Endothelial cell of umbilical vein (primary cell): ENCODE measurements at regions not wholly inside any gene's neighbourhood (a gene's known extent, or its start where the extent isn't known, plus 50 kb on each side); places are given as distances from the start of the nearest gene placed in this dataset.

Experiments used
- BruUV-seq: library from RNA; stranded (reverse); fragments of 400-500 nt; replicated peaks from 2 replicates; lab custom pipeline; 2021; lab: Mats Ljungman, UMichigan
- CTCF ChIA-PET: fragments of 300-600, 350-600 bp; sonication (Branson Sonifier 250); formaldehyde crosslinking; loops from one replicate; lab custom pipeline; 2021; ENCODE audit warnings: antibody characterized with exemption, inconsistent platforms; lab: Charles Lee
- POLR2A ChIA-PET: fragments of 300-600, 350-600 bp; sonication (Branson Sonifier 250); formaldehyde crosslinking; loops from one replicate; lab custom pipeline; 2021; ENCODE audit warnings: antibody characterized with exemption, inconsistent platforms; lab: Charles Lee
- DNase-seq: peaks from one replicate; pipeline ENCODE4 v3.0.0-alpha.2; 2011; ENCODE audit warnings: low read depth, low spot score
- FAIRE-seq: peaks from 2 replicates; lab custom pipeline; 2011; peaks lifted over from hg19 to GRCh38; lab: Jason Lieb, UNC
- H2AFZ ChIP-seq: 2 replicates; pipeline ENCODE4 v1.6.0; 2012; ENCODE audit warnings: low read depth, low read length, control low read depth, inconsistent platforms
- H3K27ac ChIP-seq: 2 replicates; pipeline ENCODE4 v1.5.1; 2011; ENCODE audit warnings: low read depth, mild to moderate bottlenecking, control low read depth, low read length, moderate library complexity; ENCODE audit not compliant: insufficient read depth
- H3K27me3 ChIP-seq, 2 experiments: 2 replicates each; pipeline versions ENCODE4 v1.6.0 to v1.6.1; 2011; ENCODE audit warnings: low read length in 2 of 2, mixed read lengths in 1 of 2; ENCODE audit not compliant: control insufficient read depth in 2 of 2, insufficient read depth in 2 of 2
- H3K36me3 ChIP-seq, 2 experiments: 2 replicates in 1 of 2; 3 replicates in 1 of 2; pipeline ENCODE4 v1.5.1; 2011; ENCODE audit warnings: low read length in 2 of 2, mild to moderate bottlenecking in 1 of 2, moderate library complexity in 1 of 2; ENCODE audit not compliant: control insufficient read depth in 2 of 2, insufficient read depth in 2 of 2; ENCODE audit errors: extremely low read depth in 1 of 2
- H3K4me1 ChIP-seq: 3 replicates; pipeline ENCODE4 v1.5.1; 2011; ENCODE audit warnings: mild to moderate bottlenecking, low read length; ENCODE audit not compliant: control insufficient read depth, insufficient read depth; ENCODE audit errors: extremely low read depth
- H3K4me2 ChIP-seq: 2 replicates; pipeline ENCODE4 v1.6.1; 2011; ENCODE audit warnings: low read length, control low read depth, mixed read lengths; ENCODE audit not compliant: insufficient read depth
- H3K4me3 ChIP-seq, 3 experiments: fragments of 200-600 bp in 1 of 3; sonication (generic), shearing (Covaris generic) in 1 of 3; replicated peaks in 1 of 3; 2 replicates each; pipeline ENCODE4 v1.5.1; 2011 to 2016; ENCODE audit warnings: control low read depth in 3 of 3, low read length in 3 of 3, mild to moderate bottlenecking in 2 of 3, inconsistent platforms in 1 of 3, low read depth in 1 of 3, moderate library complexity in 1 of 3; ENCODE audit not compliant: insufficient read depth in 1 of 3
- H3K79me2 ChIP-seq: 2 replicates; pipeline ENCODE4 v1.6.0; 2012; ENCODE audit warnings: low read length, inconsistent platforms; ENCODE audit not compliant: control insufficient read depth, insufficient read depth
- H3K9ac ChIP-seq: replicated peaks from 2 replicates; pipeline ENCODE3; 2011; ENCODE audit warnings: low read length, control low read depth; ENCODE audit not compliant: insufficient read depth; ENCODE audit errors: extremely low read depth
- H3K9me1 ChIP-seq: replicated peaks from 3 replicates; pipeline ENCODE4 v1.6.0; 2011; ENCODE audit warnings: mild to moderate bottlenecking, low read length; ENCODE audit not compliant: control insufficient read depth, insufficient read depth; ENCODE audit errors: extremely low read depth
- H3K9me3 ChIP-seq: replicated peaks from 2 replicates; pipeline ENCODE4 v1.5.1; 2012; ENCODE audit warnings: low read length, inconsistent platforms; ENCODE audit not compliant: control insufficient read depth, insufficient read depth
- H4K20me1 ChIP-seq: replicated peaks from 2 replicates; pipeline ENCODE3; 2011; ENCODE audit warnings: mild to moderate bottlenecking, low read length; ENCODE audit not compliant: control insufficient read depth, insufficient read depth; ENCODE audit errors: extremely low read depth
- CTCF ChIP-seq, 2 donors: IDR thresholded peaks; 1 replicate in 1 of 2; 2 replicates in 1 of 2; pipeline ENCODE4 v1.5.1; 2011; ENCODE audit warnings: low read length in 2 of 2, mild to moderate bottlenecking in 2 of 2, moderate library complexity in 2 of 2, control low read depth in 1 of 2, inconsistent platforms in 1 of 2, low read depth in 1 of 2; ENCODE audit not compliant: insufficient read depth in 1 of 2; ENCODE audit errors: extremely low read depth in 1 of 2
- EZH2 ChIP-seq: IDR thresholded peaks from 2 replicates; pipeline ENCODE4 v1.6.1; 2012; ENCODE audit warnings: borderline replicate concordance, low read depth, mild to moderate bottlenecking, moderate library complexity, low read length, inconsistent platforms; ENCODE audit not compliant: severe bottlenecking
- FOS ChIP-seq: IDR thresholded peaks from 2 replicates; pipeline ENCODE4 v1.6.1; 2011; ENCODE audit warnings: mild to moderate bottlenecking, low read length, moderate library complexity, borderline replicate concordance; ENCODE audit not compliant: insufficient read depth
- GATA2 ChIP-seq: IDR thresholded peaks from 2 replicates; pipeline ENCODE4 v1.7.0; 2011; ENCODE audit warnings: low read depth, mild to moderate bottlenecking, moderate library complexity, mixed read lengths, low read length; ENCODE audit not compliant: insufficient read length, insufficient read depth
- JUN ChIP-seq: IDR thresholded peaks from 2 replicates; pipeline ENCODE4 v1.6.1; 2011; ENCODE audit warnings: borderline replicate concordance, low read depth; ENCODE audit not compliant: insufficient read length, insufficient read depth
- MAX ChIP-seq: IDR thresholded peaks from 2 replicates; pipeline ENCODE4 v1.6.1; 2011; ENCODE audit not compliant: insufficient read depth, insufficient read length
- MYC ChIP-seq: IDR thresholded peaks from one replicate; pipeline ENCODE4 v1.6.1; 2011; ENCODE audit warnings: mild to moderate bottlenecking, low read depth, low read length
- POLR2A ChIP-seq: IDR thresholded peaks from 2 replicates; pipeline ENCODE4 v1.6.1; 2012; ENCODE audit warnings: low read depth, mild to moderate bottlenecking, control low read depth, low read length
- POLR2AphosphoS5 ChIP-seq: IDR thresholded peaks from 2 replicates; pipeline ENCODE4 v1.6.1; 2012; ENCODE audit warnings: low read depth, mild to moderate bottlenecking, control low read depth, low read length, moderate library complexity; ENCODE audit not compliant: insufficient read depth
- dilution Hi-C: fragments of 300-500 bp; cut with MboI; formaldehyde crosslinking; loops from one replicate; pipeline ENCODE4 v1.15.0; 2019; ENCODE audit warnings: low sequenced_read_pairs; ENCODE audit not compliant: extremely low pct_ligation_motif_present
- intact Hi-C: fragments of 100-400 bp; cut with micrococcal nuclease; formaldehyde crosslinking; loops from one replicate; pipeline ENCODE4 v1.10.0; 2022

- no TSS peak for BruUV-seq
- POLR2A ChIA-PET = no interaction called here
- Histone ChIP-seq H3K79me2 (no peaks in the 10 kb centered on the region), H3K4me3 (no peak overlapping the region), H3K9ac (no peak overlapping the region), H3K27ac (no peak overlapping the region), H3K4me2 (no peak overlapping the region), H3K36me3 (no peaks in the 10 kb centered on the region), H3K27me3 (peaks cover 2 to 11% of the 10 kb centered on the region in 2 experiments), H2AFZ (no peak overlapping the region), H3K9me3 (no peaks in the 10 kb centered on the region), H3K9me1 (no peaks in the 10 kb centered on the region), H4K20me1 (no peaks in the 10 kb centered on the region), H3K4me1 (peaks cover 8% of the 10 kb centered on the region)
- no peak for TF ChIP-seq EZH2
- TF ChIP-seq MYC = no peak
- no peak for TF ChIP-seq MAX
- no peak for TF ChIP-seq POLR2A
- no peak for TF ChIP-seq CTCF (IDR thresholded peaks at IDR 0.05; ENCODE audit: extremely low read depth in 1 of 2, insufficient read depth in 1 of 2, low read depth in 1 of 2, low read length in 2 of 2)
- TF ChIP-seq JUN = no peak
- no peak for TF ChIP-seq GATA2
- no peak for TF ChIP-seq FOS
- no peak for TF ChIP-seq POLR2AphosphoS5
- intact Hi-C loops (no loop called here), dilution Hi-C loops (no loop called here)
- CTCF ChIA-PET = interaction anchor here (1.5 to 2.3 kb wide), 2 partner anchors 445 to 588 kb away, joined by 4 to 8 read pairs; no protein-coding TSS in a partner anchor
- no peak for FAIRE-seq
- no peak for DNase-seq
These were observed 128.4 kb upstream of the ESR1 start for GRCh38 chr6:151679081-151679480.
